Keratinocyte (primary cell): ENCODE measurements at regions not wholly inside any gene's neighbourhood (a gene's known extent, or its start where the extent isn't known, plus 50 kb on each side); places are given as distances from the start of the nearest gene placed in this dataset.

ENCODE experiments used
- DNase-seq: peaks from one replicate; pipeline ENCODE4 v3.0.0-alpha.2; 2011; ENCODE audit warnings: low read depth, missing footprints, low spot score
- FAIRE-seq: peaks from 2 replicates; lab custom pipeline; 2011; peaks lifted over from hg19 to GRCh38; lab: Jason Lieb, UNC
- H2AFZ ChIP-seq: 2 replicates; pipeline ENCODE4 v1.6.0; 2012; ENCODE audit warnings: low read length, control low read depth, inconsistent platforms; ENCODE audit not compliant: control insufficient read depth
- H3K27ac ChIP-seq: 2 replicates; pipeline ENCODE4 v1.5.1; 2011; ENCODE audit warnings: low read length; ENCODE audit not compliant: control insufficient read depth, insufficient read depth
- H3K27me3 ChIP-seq: 3 replicates; pipeline ENCODE4 v1.6.0; 2011; ENCODE audit warnings: low read length; ENCODE audit not compliant: control insufficient read depth, insufficient read depth; ENCODE audit errors: extremely low read depth
- H3K36me3 ChIP-seq, 2 experiments: 2 replicates in 1 of 2; 3 replicates in 1 of 2; pipeline ENCODE4 v1.5.1; 2011; ENCODE audit warnings: low read length in 2 of 2, mild to moderate bottlenecking in 1 of 2; ENCODE audit not compliant: control insufficient read depth in 2 of 2, insufficient read depth in 2 of 2; ENCODE audit errors: extremely low read depth in 1 of 2
- H3K4me1 ChIP-seq: 3 replicates; pipeline ENCODE4 v1.5.1; 2011; ENCODE audit warnings: low read length; ENCODE audit not compliant: control insufficient read depth, insufficient read depth; ENCODE audit errors: extremely low read depth
- H3K4me2 ChIP-seq: 3 replicates; pipeline ENCODE4 v1.6.0; 2011; ENCODE audit warnings: low read depth, low read length; ENCODE audit not compliant: control insufficient read depth, insufficient read depth; ENCODE audit errors: extremely low read depth
- H3K4me3 ChIP-seq, 3 experiments: fragments of 200-600 bp in 1 of 3; sonication (generic) in 1 of 3; 2 replicates in 2 of 3; 3 replicates in 1 of 3; pipeline ENCODE4 v1.5.1; 2011 to 2016; ENCODE audit warnings: low read length in 3 of 3, mild to moderate bottlenecking in 3 of 3, control low read depth in 2 of 3, inconsistent platforms in 1 of 3, low read depth in 1 of 3, mixed read lengths in 1 of 3, mixed run types in 1 of 3, moderate library complexity in 1 of 3; ENCODE audit not compliant: control insufficient read depth in 2 of 3, insufficient read depth in 2 of 3; ENCODE audit errors: extremely low read depth in 1 of 3
- H3K79me2 ChIP-seq: 2 replicates; pipeline ENCODE4 v1.6.0; 2012; ENCODE audit warnings: low read length; ENCODE audit not compliant: control insufficient read depth, insufficient read depth
- H3K9ac ChIP-seq: 3 replicates; pipeline ENCODE4 v1.6.0; 2011; ENCODE audit warnings: low read length; ENCODE audit not compliant: control insufficient read depth, insufficient read depth; ENCODE audit errors: extremely low read depth
- H3K9me1 ChIP-seq: 3 replicates; pipeline ENCODE4 v1.6.0; 2011; ENCODE audit warnings: low read length; ENCODE audit not compliant: control insufficient read depth, insufficient read depth; ENCODE audit errors: extremely low read depth
- H3K9me3 ChIP-seq: 2 replicates; pipeline ENCODE4 v1.5.1; 2012; ENCODE audit warnings: low read depth, low read length; ENCODE audit not compliant: control insufficient read depth
- H4K20me1 ChIP-seq: 3 replicates; pipeline ENCODE4 v1.6.0; 2011; ENCODE audit warnings: low read length; ENCODE audit not compliant: control insufficient read depth, insufficient read depth; ENCODE audit errors: extremely low read depth
- EZH2 ChIP-seq: IDR thresholded peaks from one replicate; pipeline ENCODE4 v1.6.1; 2012; ENCODE audit warnings: inconsistent platforms, mild to moderate bottlenecking, low read length, moderate library complexity
- dilution Hi-C: fragments of 300-500 bp; cut with MboI; formaldehyde crosslinking; loops from one replicate; pipeline ENCODE4 v1.7.0; 2020; ENCODE audit warnings: low sequenced_read_pairs; ENCODE audit not compliant: extremely low pct_ligation_motif_present
- TF ChIP-seq, protein P1 (sequence below), 3 experiments: IDR thresholded peaks in 1 of 3; conservative IDR thresholded peaks in 1 of 3; optimal IDR thresholded peaks in 1 of 3; 2 replicates in 2 of 3; 3 replicates in 1 of 3; pipeline versions ENCODE3 to v1.5.1; 2011; ENCODE audit warnings: low read length in 3 of 3, mild to moderate bottlenecking in 3 of 3, moderate library complexity in 2 of 3, control low read depth in 1 of 3, inconsistent platforms in 1 of 3; ENCODE audit not compliant: insufficient read depth in 2 of 3; ENCODE audit errors: extremely low read depth in 1 of 3

GRCh38 chr11:45541693-45542434 lies 123.6 kb downstream of the CHST1 start:
- no peaks in the 10 kb centered on the region for H3K9me1 ChIP-seq
- no peak overlapping the region for H3K27ac ChIP-seq
- no peaks in the 10 kb centered on the region for H3K9me3 ChIP-seq
- no peaks in the 10 kb centered on the region for H3K36me3 ChIP-seq
- FAIRE-seq (no peak), DNase-seq (no peak)
- H3K27me3 ChIP-seq = no peaks in the 10 kb centered on the region
- TF ChIP-seq EZH2 = no peak
- TF ChIP-seq, protein P1, sequence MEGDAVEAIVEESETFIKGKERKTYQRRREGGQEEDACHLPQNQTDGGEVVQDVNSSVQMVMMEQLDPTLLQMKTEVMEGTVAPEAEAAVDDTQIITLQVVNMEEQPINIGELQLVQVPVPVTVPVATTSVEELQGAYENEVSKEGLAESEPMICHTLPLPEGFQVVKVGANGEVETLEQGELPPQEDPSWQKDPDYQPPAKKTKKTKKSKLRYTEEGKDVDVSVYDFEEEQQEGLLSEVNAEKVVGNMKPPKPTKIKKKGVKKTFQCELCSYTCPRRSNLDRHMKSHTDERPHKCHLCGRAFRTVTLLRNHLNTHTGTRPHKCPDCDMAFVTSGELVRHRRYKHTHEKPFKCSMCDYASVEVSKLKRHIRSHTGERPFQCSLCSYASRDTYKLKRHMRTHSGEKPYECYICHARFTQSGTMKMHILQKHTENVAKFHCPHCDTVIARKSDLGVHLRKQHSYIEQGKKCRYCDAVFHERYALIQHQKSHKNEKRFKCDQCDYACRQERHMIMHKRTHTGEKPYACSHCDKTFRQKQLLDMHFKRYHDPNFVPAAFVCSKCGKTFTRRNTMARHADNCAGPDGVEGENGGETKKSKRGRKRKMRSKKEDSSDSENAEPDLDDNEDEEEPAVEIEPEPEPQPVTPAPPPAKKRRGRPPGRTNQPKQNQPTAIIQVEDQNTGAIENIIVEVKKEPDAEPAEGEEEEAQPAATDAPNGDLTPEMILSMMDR (optimal IDR thresholded peaks at IDR 0.05 in 1 of 3, IDR thresholded peaks at IDR 0.05 in 1 of 3, conservative IDR thresholded peaks at IDR 0.05 in 1 of 3; ENCODE audit: extremely low read depth in 1 of 3, insufficient read depth in 2 of 3, low read length in 3 of 3) = no peak
- dilution Hi-C loops = no loop called here
- H4K20me1 ChIP-seq = no peaks in the 10 kb centered on the region
- H3K79me2 ChIP-seq = no peaks in the 10 kb centered on the region
- no peak overlapping the region for H3K4me3 ChIP-seq
- H2AFZ ChIP-seq = no peak overlapping the region
- no peak overlapping the region for H3K9ac ChIP-seq
- no peaks in the 10 kb centered on the region for H3K4me1 ChIP-seq
- no peak overlapping the region for H3K4me2 ChIP-seq

DNA sequence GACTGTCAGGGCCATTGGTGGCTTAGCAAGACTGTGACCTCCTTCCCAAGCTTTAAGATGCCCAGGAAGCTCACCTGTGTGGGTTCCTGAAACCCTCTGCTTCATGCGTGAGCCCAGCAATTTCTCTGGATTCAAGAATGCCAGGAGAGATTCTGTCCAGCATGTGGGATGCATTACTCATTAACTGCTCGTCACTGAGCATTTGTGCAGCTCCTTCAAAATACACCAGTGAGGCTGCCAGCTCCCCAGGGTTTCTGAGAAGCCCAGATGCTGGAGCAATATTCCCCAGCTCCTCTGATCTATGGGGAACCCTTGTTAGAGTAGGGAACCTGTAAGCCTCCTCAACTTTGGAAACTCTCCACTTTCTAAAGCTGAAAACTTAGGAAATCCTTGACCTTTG lies 126.5 kb downstream of the CHST1 start:
- Histone ChIP-seq H3K79me2 (no peaks in the 10 kb centered on the region), H3K27me3 (no peaks in the 10 kb centered on the region), H4K20me1 (no peaks in the 10 kb centered on the region), H3K4me2 (no peak overlapping the region), H3K4me1 (no peaks in the 10 kb centered on the region), H3K27ac (no peak overlapping the region), H3K9ac (no peak overlapping the region), H3K4me3 (no peak overlapping the region), H2AFZ (no peak overlapping the region), H3K9me3 (no peaks in the 10 kb centered on the region), H3K9me1 (no peaks in the 10 kb centered on the region), H3K36me3 (no peaks in the 10 kb centered on the region)
- TF ChIP-seq, protein P1 (optimal IDR thresholded peaks at IDR 0.05 in 1 of 3, IDR thresholded peaks at IDR 0.05 in 1 of 3, conservative IDR thresholded peaks at IDR 0.05 in 1 of 3; ENCODE audit: extremely low read depth in 1 of 3, insufficient read depth in 2 of 3, low read length in 3 of 3) = no peak
- no peak for TF ChIP-seq EZH2
- FAIRE-seq (no peak), DNase-seq (no peak)
- dilution Hi-C loops = no loop called here
